Fibroblast of skin of abdomen (primary cell): ENCODE measurements at regions not wholly inside any gene's neighbourhood (a gene's known extent, or its start where the extent isn't known, plus 50 kb on each side); places are given as distances from the start of the nearest gene placed in this dataset.

Experiments used
- DNase-seq: peaks from one replicate; pipeline ENCODE4 v3.0.0-alpha.2; 2013

GRCh38 chr21:22416555-22416954 lies 1418.3 kb downstream of the NCAM2 start:
- no peak for DNase-seq

GRCh38 chr21:22421416-22422180 lies 1423.4 kb downstream of the NCAM2 start:
- no peak for DNase-seq

- no peak for DNase-seq
Observed at GRCh38 chr21:22438428-22439086, 1440.3 kb downstream of the NCAM2 start.

GRCh38 chr21:22444990-22445389 lies 1446.8 kb downstream of the NCAM2 start:
- DNase-seq, result no peak

- DNase-seq, result no peak
Observed at GRCh38 chr21:22450507-22450906, 1452.3 kb downstream of the NCAM2 start.

- DNase-seq, result no peak
Observed at GRCh38 chr21:22456241-22456640, 1458.0 kb downstream of the NCAM2 start.

- no peak for DNase-seq
Observed at GRCh38 chr21:22468893-22469292, 1470.7 kb downstream of the NCAM2 start.

- no peak for DNase-seq
Observed at GRCh38 chr21:22474403-22474802, 1476.2 kb downstream of the NCAM2 start.

GRCh38 chr21:22476214-22476613 lies 1478.0 kb downstream of the NCAM2 start:
- DNase-seq, result no peak

GRCh38 chr21:22476726-22477646 lies 1478.8 kb downstream of the NCAM2 start:
- DNase-seq, result no peak

- DNase-seq, result no peak
Observed at GRCh38 chr21:22490049-22490448, 1491.8 kb downstream of the NCAM2 start.

GRCh38 chr21:22516230-22516629 lies 1518.0 kb downstream of the NCAM2 start:
- no peak for DNase-seq

GRCh38 chr21:22535630-22536029 lies 1537.4 kb downstream of the NCAM2 start:
- no peak for DNase-seq

- no peak for DNase-seq
Observed at GRCh38 chr21:22536509-22536908, 1538.3 kb downstream of the NCAM2 start.

- no peak for DNase-seq
Observed at GRCh38 chr21:22544747-22545146, 1546.5 kb downstream of the NCAM2 start.

- DNase-seq, result no peak
Observed at GRCh38 chr21:22552390-22552789, 1554.2 kb downstream of the NCAM2 start.

- DNase-seq, result no peak
Observed at GRCh38 chr21:22554690-22555316, 1556.6 kb downstream of the NCAM2 start.

- DNase-seq, result no peak
Observed at GRCh38 chr21:22556829-22557228, 1558.6 kb downstream of the NCAM2 start.

GRCh38 chr21:22561946-22562345 lies 1563.7 kb downstream of the NCAM2 start:
- no peak for DNase-seq

GRCh38 chr21:22573834-22574233 lies 1575.6 kb downstream of the NCAM2 start:
- DNase-seq, result no peak

GRCh38 chr21:22575165-22575584 lies 1577.0 kb downstream of the NCAM2 start:
- DNase-seq, result no peak

GRCh38 chr21:22579741-22580140 lies 1581.5 kb downstream of the NCAM2 start:
- DNase-seq, result no peak

GRCh38 chr21:22582026-22582425 lies 1583.8 kb downstream of the NCAM2 start:
- DNase-seq, result no peak
